DMS114 treated with DMSO at 0.1 percent for 48 hours (cell line): ENCODE measurements at regions not wholly inside any gene's neighbourhood (a gene's known extent, or its start where the extent isn't known, plus 50 kb on each side); places are given as distances from the start of the nearest gene placed in this dataset.

Experiments used
- DNase-seq: peaks from one replicate; lab custom pipeline; 2025; ENCODE audit not compliant: unreplicated experiment; lab: John Stamatoyannopoulos, UW

DNA sequence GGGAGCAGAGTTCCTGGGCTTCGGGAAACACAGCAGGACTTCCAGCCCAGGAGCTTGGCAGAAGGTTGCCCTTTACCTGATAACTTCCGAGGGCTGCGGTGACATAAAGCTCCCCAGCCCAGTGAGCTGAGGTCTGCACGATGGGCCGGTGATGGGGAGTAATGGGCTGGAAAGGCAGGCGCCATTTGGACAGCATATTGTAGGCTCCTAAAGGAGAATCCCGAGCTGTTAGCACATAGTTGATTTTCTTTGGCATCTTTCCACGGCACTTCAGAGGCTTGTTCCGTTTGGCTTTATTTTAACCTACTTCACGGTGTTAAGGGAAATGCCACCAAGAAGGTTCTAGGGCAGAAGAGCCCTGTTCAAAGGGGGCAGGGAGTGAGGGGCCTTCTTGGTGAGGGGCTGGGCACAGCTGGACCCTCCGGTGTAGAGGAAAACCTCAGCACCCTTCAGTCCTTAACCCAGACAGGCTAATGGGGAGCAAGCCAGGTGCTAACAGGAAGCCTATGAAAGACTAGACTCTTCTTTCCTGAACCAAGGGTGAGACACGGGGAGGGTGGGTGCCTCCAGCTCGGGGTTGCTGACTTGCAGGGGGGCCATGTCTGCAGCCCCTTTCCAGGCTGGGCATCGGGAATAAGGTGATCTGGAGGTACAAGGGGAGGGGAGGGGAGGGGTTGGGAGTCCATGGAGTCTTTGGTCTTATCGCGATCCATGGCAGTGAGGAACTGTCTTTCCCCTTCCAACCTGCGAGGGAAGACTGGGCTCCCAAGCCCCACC, 347.7 kb downstream of the GLRX3 start:
- no peak for DNase-seq

DNA sequence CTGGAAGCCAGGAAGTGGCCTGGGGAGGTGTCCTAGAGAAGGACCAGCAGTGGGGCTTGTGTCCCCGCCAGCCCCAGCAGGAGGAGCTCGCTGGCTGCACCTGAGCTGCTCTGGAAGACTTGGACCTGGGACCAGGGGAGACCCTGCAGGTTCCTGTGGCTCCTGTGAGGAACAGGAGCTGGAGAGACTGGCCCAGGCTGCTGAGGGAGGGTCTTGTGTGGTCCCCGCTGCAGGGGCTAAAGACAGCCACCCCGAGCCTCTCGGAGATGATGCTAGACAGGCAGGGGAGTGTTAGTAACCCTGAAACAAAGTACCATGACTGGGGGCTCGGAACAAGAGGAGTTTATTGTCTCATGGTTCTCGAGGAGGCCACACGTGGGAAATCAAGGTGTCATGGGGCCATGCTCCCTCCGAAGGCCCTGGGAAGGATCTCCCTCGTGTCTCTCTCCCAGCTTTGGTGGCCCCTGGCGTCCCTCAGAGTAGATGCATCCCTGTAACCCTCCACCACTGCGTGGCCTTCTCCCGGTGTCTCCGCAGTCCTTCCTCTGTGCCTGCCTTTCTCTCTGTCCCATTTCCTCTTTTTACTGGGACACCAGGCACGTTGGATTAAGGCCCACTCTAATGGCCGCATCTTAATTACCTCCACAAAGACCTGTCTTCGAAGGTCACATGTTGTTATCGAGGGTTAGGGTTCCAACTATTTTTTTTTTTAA, 348.4 kb downstream of the GLRX3 start:
- DNase-seq = no peak

DNA sequence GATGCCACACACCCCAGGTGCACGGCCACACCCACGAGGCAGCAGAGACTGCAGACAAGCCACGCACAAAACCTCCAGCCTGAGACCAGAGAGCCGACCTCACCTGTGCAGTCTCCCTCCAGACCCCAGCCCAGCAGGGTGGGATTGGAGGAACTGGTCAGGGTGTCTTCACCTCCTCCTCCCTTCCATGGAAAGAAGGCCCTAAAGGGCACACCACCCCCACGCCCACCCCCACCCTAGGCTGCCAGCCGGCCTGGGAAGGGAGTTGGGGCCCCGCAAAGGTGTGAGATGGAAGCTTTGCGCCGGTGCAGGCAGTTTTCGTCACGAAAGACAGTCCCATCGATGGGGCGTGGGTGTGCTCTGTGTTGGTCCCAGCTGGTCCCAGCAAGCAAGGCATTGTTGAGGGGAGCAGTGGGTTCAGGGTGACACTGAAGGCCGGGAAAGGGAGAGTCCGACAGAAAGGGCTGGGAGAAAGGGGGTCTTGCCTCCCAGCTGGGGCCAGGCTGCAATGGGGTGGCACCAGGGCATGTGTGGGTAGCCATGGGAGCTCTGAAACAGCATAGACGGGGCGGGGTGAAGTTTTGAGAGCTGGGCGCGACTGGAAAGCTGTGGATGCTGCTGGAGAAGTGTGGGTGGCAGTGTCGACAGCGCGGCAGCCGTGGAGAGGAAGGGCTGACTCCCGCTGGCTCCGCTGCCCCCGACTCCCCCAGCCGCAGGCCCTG, 349.2 kb downstream of the GLRX3 start:
- no peak for DNase-seq

DNA sequence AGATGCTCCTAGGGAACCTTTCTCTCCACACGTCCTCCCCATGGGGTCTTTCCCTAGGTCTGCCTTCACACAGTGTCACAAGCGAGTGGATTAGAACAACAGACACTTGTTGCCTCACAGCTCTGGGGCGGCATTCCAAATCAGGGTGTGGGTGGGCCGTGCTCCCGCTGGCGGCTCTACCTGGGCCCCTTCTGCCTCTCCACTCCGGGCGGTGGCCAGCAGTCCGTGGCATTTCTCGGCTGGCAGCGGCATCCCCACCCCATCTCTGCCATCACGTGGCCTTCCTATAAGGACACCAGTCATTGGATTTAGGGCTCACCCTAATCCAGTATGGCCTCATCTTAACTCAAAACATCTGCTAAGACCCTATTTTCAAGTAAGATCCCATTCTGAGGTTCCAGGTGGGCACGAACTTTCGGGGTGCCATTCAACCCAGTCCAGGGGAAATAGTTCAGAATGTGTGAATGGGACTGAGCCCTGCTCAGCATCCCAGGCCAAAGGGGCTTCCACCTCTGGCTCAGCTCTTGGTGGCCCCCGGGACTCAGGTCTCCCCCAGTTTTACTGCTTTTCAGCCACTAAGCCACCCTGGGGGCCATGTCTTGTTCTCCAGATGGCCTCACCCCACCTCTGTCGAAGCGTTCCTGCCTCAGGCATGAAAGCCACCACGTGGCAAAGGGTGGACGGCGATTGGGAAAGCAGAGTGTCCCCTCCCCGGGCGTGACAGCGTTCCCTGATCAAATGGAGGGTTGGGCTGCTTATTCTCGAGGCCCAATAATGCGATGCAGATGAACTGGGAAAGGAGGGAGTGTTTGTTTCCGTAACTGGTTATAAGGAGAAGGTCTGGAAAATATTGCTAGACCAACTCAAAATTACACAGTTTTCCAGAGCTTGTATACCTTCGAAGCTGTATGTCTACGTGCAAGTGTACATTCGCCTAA, 350.0 kb downstream of the GLRX3 start:
- no peak for DNase-seq

DNA sequence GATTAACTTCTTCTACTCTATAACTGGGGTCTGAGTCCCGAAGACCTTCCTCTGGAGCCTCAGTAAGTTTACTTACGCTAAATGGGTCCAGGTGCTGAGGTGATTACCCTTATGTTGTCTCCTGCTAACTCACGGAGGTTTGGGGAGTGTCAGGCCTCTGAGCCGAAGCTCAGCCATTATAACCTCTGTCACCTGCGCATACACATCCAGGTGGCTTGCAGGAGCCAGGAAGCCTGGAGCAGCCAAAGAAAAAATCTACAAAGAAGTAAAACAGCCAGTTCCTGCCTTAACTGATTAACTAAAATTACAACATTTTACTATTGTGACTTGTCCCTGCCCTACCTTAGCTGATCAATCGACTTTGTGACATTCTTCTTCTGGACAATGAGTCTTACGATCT, 350.7 kb downstream of the GLRX3 start:
- no peak for DNase-seq

DNA sequence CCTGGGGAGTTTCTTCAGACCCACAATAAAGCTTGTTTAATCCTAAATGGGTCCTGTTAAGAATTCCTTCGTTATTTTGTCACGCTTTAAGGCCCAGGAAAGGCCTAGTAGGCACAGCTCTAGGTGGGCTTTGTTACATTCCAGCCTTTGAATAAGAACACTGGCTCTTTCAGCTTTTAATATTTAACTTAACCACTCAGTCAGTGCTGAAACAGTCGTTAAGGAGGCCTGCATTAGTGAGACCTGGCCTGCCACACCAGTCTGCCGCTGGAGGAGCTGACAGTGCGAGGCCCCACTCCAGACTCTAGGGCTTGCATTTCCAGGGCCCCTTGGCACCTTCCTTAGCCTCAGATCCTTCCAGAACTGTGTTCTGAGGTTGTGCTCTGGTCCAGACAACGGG, 351.4 kb downstream of the GLRX3 start:
- no peak for DNase-seq

DNA sequence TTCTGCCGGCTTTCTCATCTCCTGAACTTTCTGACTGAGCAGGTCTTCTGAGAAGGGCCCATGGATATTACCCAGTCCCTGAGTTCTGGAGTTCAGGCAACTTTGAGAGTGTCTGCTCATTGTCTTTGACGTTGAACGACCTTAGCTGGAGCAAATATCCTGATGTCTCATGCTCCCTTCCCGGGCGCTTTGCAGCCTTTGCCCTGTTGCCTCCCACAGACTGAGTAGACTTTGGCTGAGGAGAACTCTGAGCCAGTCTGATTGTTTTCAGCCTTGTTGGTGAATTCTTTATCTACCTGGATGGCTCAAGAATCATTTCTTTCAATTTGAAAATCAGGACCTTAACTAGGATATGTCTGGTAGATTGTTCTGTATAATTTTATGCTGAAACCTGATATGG, 353.7 kb downstream of the GLRX3 start:
- DNase-seq = no peak

DNA sequence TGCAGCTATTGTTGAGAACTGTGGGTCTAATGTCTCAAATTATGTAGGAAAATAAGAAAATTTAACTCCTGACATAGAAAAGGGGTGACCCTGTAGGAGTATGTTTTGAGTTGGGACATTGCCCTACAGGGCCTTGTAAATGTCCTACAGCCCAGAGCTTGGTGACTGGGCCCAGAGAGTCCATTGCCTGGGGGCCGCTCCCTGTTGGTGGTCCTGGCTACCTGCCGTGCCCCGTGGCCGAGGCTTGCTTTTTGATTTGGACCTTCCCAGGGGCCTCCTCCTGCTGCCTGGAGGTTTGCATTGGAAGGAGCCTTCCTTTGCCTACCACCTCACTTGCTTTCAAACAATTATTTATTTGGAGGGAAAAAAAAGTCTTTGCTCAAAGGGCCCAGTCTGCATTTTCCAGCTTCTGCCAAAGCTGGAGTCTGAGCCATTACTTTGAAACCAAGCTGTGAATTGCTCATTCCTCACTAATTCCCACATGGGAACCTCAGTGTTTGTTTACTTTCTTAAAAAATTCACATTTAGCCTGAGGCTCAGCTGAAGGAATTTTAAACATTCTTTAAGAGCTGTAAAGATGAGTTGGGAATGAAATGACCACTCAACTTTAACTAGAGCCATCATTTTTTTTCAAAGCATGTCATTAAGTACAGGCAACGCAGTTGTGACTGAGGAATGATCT, 355.0 kb downstream of the GLRX3 start:
- no peak for DNase-seq

DNA sequence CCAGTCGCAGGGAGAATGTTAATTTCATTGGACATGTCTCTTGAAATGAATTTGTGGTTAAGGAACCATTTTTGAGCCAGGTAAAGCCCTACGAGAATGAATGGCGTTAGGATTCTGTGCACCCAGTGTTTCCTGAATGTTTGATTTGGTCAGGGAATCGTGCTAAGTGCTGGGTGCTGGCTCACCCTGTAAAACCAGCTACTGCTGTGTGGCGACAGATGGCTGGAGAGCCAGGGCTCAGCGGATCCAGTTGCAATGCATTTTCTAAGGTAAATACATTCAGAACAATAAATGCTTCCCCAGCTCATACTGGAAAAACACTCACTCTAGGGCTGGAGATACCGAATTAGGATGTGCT, 355.5 kb downstream of the GLRX3 start:
- no peak for DNase-seq

DNA sequence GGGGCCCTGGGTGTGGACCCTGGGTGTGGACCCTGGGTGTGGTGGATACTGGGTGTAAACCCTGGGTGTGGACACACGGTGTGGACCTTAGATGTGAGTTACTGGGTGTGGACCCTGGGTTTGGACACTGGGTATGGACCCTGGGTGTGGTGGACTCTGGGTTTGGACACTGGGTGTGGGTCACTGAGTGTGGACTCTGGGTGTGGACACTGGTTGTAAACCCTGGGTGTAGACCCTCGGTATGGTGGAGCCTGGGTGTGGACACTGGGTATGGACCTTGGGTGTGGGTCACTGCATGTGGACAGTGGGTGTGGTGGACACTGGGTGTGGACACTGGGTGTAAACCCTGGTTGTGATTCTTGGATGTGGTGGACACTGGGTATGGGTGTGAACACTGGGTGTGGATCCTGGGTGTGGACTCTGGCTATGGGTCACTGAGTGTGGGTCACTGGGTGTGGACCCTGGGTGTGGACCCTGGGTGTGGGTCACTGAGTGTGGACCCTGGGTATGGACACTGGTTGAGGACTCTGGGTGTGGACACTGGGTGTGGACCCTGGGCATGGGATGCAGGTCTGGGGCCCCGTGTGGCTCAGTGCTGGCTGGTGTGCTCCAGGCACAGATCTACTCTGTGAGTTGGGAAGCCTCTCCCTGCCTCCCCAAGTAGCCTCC, 356.2 kb downstream of the GLRX3 start:
- no peak for DNase-seq

DNA sequence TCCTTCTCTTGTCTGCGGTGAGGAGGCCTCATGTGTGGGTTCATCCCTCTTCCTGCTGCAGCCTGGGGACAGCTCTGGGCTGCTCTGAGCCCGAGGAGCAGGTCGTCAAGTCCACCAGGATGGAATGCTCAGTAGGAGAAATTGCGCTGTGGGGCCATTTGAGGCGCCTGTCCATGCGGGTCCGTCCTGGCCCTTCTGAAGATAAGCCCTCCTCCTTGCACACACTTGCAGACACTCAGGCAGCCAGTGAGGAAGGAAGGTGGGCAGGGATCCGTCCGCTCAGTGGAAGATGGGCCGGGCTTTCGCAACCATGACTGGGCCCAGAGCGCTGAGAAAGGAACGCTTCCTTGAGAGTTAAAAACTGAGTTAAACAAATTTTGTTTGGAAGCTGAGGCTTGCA, 356.8 kb downstream of the GLRX3 start:
- DNase-seq = no peak

DNA sequence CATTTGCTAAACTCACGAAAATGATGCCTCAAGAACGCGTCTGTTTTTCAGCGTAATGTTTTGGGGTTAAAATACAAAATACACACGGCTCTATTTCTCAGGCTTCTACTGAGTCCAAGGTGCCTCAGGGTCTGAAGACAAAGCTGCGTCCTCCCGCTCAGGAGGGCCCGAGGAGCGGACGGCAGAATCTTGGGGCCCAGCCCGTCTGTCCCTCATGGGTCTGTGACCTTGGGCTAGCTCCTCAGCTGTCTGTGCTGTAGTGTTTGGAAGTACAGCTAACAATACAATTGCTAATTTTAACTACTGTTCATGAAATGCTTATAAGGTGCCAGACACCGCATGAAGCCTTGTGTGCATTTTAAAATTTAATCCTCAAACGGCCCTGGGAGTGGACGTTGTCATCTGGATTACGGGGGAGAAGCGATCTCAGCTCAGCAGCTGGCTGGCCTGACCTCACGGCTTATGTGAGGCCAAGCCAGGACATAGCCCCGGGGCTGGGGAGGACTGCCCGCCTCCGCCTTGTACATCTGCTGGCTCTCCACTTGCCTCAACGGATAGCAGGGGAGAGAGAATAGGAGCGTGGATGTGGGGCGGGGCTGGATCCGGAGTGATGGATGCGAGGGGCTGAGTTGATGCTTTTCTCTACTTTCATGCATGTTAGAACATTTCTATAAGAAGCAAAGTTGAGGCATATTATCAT, 357.4 kb downstream of the GLRX3 start:
- no peak for DNase-seq

DNA sequence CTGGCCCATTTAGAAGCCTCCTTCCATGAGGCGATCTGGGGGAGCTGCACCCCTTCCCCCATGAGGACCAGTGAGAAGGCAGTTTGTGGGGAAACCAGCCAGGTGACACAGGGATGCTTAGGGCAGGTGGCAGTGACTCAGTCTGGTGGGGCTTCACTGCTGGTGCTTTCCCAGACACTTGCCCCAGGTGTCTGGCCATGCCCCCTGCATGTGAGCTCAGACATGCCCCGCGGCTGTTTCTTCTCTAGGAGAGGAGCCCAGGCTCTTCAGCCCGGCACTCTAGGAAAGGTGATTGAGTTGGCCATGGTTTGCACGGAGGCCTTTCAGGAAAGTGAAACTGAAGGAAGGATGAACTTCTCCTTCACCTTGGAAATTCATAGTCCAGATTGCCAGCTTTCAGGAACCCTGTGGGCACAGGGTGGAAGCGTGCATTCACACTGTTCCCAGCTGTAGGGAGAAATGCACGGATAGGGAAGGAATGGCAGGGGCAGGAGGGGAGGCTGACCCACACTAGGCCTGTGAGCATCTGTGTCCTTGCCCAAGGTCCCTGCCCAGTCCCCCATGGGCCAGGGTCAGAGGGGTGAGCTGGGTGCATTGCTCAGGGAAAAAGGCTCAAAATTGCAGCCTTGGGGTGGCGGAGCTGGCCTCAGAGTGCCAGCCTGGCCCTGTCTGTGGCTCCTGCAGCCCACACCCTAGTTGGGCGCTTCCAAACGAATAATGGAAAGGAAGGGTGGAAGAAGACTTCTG, 359.1 kb downstream of the GLRX3 start:
- DNase-seq = no peak

DNA sequence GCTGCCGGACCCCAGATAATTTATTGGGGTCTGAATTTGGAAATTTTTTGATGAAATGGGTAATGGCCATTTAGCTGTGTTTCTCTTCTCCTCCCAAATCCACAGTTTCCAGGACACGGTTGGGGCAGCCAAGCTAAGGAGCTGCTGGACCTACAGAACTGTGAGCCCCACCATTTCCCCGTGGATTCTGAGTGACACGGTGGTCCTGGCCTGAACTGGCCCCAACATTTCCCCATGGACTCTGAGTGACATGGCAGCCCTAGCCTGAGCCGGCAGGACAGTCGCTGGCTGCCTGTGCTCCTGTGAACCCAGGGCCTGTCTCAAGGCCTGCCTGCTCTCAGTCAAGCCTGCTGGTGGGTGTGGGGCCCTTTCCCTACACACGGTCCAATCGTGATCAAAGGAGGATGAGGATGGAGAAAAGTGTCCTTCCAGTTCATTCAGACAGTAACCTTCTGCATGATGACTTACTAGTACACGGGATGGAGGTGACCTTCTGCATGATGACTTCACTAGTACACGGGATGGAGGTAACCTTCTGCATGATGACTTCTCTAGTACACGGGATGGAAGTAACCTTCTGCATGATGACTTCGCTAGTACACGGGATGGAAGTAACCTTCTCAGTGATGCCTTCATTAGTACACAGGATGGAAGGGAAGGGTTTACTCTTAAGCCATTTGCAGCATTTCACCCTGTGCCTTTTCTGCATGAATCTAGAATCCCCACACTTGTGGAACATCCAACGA, 359.9 kb downstream of the GLRX3 start:
- no peak for DNase-seq

DNA sequence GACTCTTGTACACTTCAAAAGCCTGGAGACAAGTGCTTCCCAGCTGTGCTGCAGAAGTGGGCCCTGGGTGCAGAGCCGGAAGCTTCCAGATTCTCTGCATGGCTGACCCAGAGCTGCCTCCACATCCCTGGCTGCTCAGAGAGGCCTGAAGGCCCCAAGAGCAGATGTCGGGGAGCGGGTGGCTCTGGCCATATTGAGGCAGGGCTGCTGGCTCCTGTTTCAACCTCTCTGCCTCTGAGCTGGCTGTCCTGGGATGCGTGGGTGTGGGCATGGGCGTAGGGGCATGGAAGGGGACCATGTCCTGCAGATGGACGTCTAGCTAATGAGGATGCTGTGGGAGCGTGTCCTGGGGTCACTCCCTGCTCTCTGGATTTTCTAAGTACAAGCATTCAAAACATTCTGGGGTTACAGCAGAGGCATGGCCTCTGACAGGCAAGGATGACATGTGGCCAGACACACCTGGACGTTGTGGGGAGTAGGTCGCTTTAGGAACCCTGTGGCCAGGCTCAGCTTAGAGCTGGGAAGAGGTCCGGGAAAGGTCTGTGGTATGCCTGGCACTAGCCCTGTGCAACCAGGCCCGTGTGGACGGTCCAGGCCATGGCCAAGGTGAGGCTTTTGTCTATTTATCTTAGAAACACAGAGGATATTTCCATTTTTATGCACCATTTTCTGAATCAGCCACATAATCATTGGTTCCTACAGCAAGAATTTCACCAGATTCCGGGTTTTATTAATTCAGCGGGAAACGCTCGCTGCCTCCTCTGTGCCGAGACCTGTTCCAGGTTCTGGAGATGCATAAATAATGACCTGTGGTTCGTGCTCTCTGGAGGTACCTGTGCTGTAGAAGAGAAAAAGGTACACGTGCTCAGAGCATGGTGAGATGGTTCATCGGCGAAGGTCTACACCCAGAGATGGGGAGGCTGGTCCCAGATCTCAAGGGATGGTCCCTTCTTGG, 361.1 kb downstream of the GLRX3 start:
- DNase-seq = no peak

DNA sequence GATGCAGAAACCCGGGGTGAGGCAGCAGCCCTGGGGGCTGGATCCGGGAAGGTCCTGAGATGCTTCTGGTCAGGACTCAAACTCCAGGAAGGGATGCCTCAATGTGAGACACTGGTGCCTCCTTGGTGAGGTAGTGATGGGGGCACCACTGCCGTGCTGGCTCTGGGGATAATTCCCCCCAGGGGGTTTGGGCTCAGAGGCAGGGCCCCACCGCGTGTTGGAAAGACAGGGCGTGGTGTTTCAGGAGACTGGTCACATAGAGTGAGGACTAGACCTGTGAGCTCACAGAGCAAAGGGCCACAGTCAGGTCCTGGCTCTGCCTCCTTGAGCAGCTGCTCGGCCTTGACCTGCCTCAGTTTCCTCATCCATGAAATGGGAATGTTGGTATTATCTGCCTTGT, 361.9 kb downstream of the GLRX3 start:
- DNase-seq = no peak

DNA sequence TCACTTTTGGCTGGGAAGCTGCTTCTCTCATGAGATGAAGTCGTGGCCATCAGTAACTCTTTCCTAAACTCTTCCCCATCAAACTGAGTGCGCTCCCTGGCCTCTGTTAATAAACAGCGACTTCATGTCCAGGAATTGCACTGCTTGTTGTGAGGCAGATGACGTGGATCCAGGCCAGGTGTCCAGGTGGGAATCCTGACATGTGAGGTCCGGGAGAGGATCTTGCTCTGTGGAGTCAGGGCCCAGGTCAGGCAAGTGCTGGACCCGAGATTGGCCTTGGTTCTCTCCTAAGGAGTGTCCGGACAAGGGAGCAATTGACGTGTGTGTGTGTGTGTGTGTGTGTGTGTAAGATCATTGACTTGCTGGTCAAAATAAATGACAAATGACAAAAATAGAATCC, 362.7 kb downstream of the GLRX3 start:
- no peak for DNase-seq
